ENCODE measurements at regions not wholly inside any gene's neighbourhood (a gene's known extent, or its start where the extent isn't known, plus 50 kb on each side); places are given as distances from the start of the nearest gene placed in this dataset.

- no peaks in the 10 kb centered on the region for H3K4me1 ChIP-seq (replicated peaks; ENCODE audit: insufficient read depth)
- H3K4me3 ChIP-seq, result no peak overlapping the region
- POLR2A ChIA-PET (ENCODE audit: unreplicated experiment), result no interaction called here
- H3K4me2 ChIP-seq, result no peak overlapping the region
- TF ChIP-seq, protein P1, sequence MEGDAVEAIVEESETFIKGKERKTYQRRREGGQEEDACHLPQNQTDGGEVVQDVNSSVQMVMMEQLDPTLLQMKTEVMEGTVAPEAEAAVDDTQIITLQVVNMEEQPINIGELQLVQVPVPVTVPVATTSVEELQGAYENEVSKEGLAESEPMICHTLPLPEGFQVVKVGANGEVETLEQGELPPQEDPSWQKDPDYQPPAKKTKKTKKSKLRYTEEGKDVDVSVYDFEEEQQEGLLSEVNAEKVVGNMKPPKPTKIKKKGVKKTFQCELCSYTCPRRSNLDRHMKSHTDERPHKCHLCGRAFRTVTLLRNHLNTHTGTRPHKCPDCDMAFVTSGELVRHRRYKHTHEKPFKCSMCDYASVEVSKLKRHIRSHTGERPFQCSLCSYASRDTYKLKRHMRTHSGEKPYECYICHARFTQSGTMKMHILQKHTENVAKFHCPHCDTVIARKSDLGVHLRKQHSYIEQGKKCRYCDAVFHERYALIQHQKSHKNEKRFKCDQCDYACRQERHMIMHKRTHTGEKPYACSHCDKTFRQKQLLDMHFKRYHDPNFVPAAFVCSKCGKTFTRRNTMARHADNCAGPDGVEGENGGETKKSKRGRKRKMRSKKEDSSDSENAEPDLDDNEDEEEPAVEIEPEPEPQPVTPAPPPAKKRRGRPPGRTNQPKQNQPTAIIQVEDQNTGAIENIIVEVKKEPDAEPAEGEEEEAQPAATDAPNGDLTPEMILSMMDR (conservative IDR thresholded peaks at IDR 0.05), result no peak
- H3K36me3 ChIP-seq (ENCODE audit: low read depth), result no peaks in the 10 kb centered on the region
- no peak overlapping the region for H3K27ac ChIP-seq
- H4K20me1 ChIP-seq (ENCODE audit: insufficient read depth), result no peaks in the 10 kb centered on the region
- peaks cover under 1% of the 10 kb centered on the region; the same call in 1 of the 2 replicates for H3K27me3 ChIP-seq (ENCODE audit: insufficient read depth, low read depth)
- H3K79me2 ChIP-seq (ENCODE audit: low read depth), result no peaks in the 10 kb centered on the region
- no peaks in the 10 kb centered on the region for H3K9me2 ChIP-seq (ENCODE audit: insufficient read depth)
- no peaks in the 10 kb centered on the region for H3F3A ChIP-seq (ENCODE audit: insufficient read depth, low read depth)
- CTCF ChIA-PET, result no interaction called here
- intact Hi-C loops (cut with micrococcal nuclease; ENCODE audit: unreplicated experiment), result no loop called here
- H2AFZ ChIP-seq, result no peak overlapping the region
- H3K9me3 ChIP-seq (ENCODE audit: insufficient read depth, low read depth), result no peaks in the 10 kb centered on the region
- BruUV-seq (replicated peaks), result no TSS peak
- no peak for DNase-seq
These were observed 119.9 kb upstream of the ST6GAL2 start for GRCh38 chr2:107005853-107006252.

DNA sequence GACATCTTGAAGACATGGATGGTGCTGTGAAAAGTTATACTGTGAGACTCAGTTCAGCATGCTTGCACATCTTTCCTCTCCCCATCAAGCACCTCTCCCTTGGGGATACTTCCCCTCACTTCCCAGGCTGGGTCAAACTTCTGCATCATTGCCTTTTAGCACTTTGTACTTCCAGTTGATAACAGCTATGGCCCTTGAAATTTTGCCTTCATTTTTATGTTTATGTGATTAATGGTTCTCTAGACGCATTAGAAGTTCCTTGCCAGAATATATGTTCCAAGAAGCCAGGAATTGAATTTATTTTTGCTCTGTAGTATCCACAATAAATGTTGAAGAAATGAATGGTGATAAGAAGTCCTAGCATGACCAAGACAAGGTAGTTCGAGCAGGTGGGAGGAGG lies 120.9 kb upstream of the ST6GAL2 start:
- H3K4me3 ChIP-seq, result no peak overlapping the region
- H3K4me1 ChIP-seq (replicated peaks; ENCODE audit: insufficient read depth), result no peaks in the 10 kb centered on the region
- no peak overlapping the region for H3K4me2 ChIP-seq
- TF ChIP-seq, protein P1 (conservative IDR thresholded peaks at IDR 0.05), result no peak
- no peak for TF ChIP-seq EZH2 (IDR thresholded peaks at IDR 0.05; ENCODE audit: low read depth)
- H3K79me2 ChIP-seq (ENCODE audit: low read depth), result no peaks in the 10 kb centered on the region
- no peaks in the 10 kb centered on the region for H3K36me3 ChIP-seq (ENCODE audit: low read depth)
- intact Hi-C loops (cut with micrococcal nuclease; ENCODE audit: unreplicated experiment), result no loop called here
- H2AFZ ChIP-seq, result no peak overlapping the region
- no peaks in the 10 kb centered on the region for H3F3A ChIP-seq (ENCODE audit: insufficient read depth, low read depth)
- no peaks in the 10 kb centered on the region for H3K27me3 ChIP-seq (ENCODE audit: insufficient read depth, low read depth)
- BruUV-seq (replicated peaks), result no TSS peak
- H3K9me2 ChIP-seq (ENCODE audit: insufficient read depth), result no peaks in the 10 kb centered on the region
- ChIA-PET POLR2A (ENCODE audit: unreplicated experiment) (no interaction called here), CTCF (no interaction called here)
- H3K9me3 ChIP-seq (ENCODE audit: insufficient read depth, low read depth), result no peaks in the 10 kb centered on the region
- no peaks in the 10 kb centered on the region for H4K20me1 ChIP-seq (ENCODE audit: insufficient read depth)
- H3K27ac ChIP-seq, result no peak overlapping the region
- DNase-seq, result no peak

DNA sequence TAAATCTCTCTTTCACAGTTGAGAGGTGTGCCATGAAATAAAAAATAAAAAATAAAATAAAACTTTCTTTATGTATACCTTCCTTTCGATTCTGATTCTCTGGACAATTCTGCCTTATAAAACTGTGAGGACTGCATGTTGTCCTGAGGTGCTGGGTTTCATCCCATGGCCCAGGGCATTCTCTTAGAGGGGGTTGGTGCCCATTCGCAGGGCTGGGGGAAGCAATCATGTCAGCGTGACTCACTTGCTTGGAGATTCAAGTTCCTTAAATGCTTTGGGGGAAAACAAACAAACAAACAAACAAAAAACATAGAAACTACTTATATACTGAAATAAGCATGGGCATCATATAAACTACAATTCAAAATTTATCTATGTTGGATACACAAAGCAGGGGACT lies 122.0 kb upstream of the ST6GAL2 start:
- Histone ChIP-seq H3K4me3 (no peak overlapping the region), H2AFZ (no peak overlapping the region), H3K4me1 (replicated peaks; ENCODE audit: insufficient read depth) (no peaks in the 10 kb centered on the region), H3K9me3 (ENCODE audit: insufficient read depth, low read depth) (no peaks in the 10 kb centered on the region), H3K4me2 (no peak overlapping the region), H3K27me3 (ENCODE audit: insufficient read depth, low read depth) (no peaks in the 10 kb centered on the region), H3F3A (ENCODE audit: insufficient read depth, low read depth) (no peaks in the 10 kb centered on the region), H3K9me2 (ENCODE audit: insufficient read depth) (no peaks in the 10 kb centered on the region), H3K36me3 (ENCODE audit: low read depth) (no peaks in the 10 kb centered on the region), H4K20me1 (ENCODE audit: insufficient read depth) (no peaks in the 10 kb centered on the region), H3K27ac (no peak overlapping the region), H3K79me2 (ENCODE audit: low read depth) (no peaks in the 10 kb centered on the region)
- no TSS peak for BruUV-seq (replicated peaks)
- POLR2A ChIA-PET (ENCODE audit: unreplicated experiment), result no interaction called here
- TF ChIP-seq EZH2 (IDR thresholded peaks at IDR 0.05; ENCODE audit: low read depth), result no peak
- TF ChIP-seq, protein P1 (conservative IDR thresholded peaks at IDR 0.05), result no peak
- no peak for DNase-seq
- CTCF ChIA-PET, result no interaction called here
- intact Hi-C loops (cut with micrococcal nuclease; ENCODE audit: unreplicated experiment), result no loop called here
